Stimulated activated CD4-positive, alpha-beta T cell treated with anti-CD3 and anti-CD28 coated beads, TNF-alpha, amount 100 ng/mL, for 1 hour (primary cell): ENCODE measurements at regions not wholly inside any gene's neighbourhood (a gene's known extent, or its start where the extent isn't known, plus 50 kb on each side); places are given as distances from the start of the nearest gene placed in this dataset.

Experiments used
- DNase-seq, 3 donors: peaks; one replicate each; pipeline ENCODE4 v3.0.0-alpha.2; 2020; ENCODE audit warnings: low read depth in 3 of 3, low spot score in 1 of 3

- DNase-seq: no peak
Measured at GRCh38 chr2:220991972-220992371, 580.1 kb downstream of the EPHA4 start.

GRCh38 chr2:220994846-220995245, 577.3 kb downstream of the EPHA4 start:
- no peak for DNase-seq

GRCh38 chr2:220995581-220995980, 576.5 kb downstream of the EPHA4 start:
- DNase-seq: no peak

GRCh38 chr2:220998156-220998555, 573.9 kb downstream of the EPHA4 start:
- DNase-seq: no peak

- DNase-seq: no peak
Measured at GRCh38 chr2:220999356-220999755, 572.7 kb downstream of the EPHA4 start.

- DNase-seq: no peak
Measured at GRCh38 chr2:221001381-221001801, 570.7 kb downstream of the EPHA4 start.

- no peak for DNase-seq
Measured at GRCh38 chr2:221002101-221002685, 569.9 kb downstream of the EPHA4 start.

GRCh38 chr2:221005338-221005737, 566.8 kb downstream of the EPHA4 start:
- no peak for DNase-seq

- DNase-seq: no peak
Measured at GRCh38 chr2:221006084-221006483, 566.0 kb downstream of the EPHA4 start.

- no peak for DNase-seq
Measured at GRCh38 chr2:221016551-221016950, 555.6 kb downstream of the EPHA4 start.

- DNase-seq: no peak
Measured at GRCh38 chr2:221018262-221018661, 553.8 kb downstream of the EPHA4 start.

- no peak for DNase-seq
Measured at GRCh38 chr2:221019668-221020067, 552.4 kb downstream of the EPHA4 start.

- no peak for DNase-seq
Measured at GRCh38 chr2:221022554-221022953, 549.5 kb downstream of the EPHA4 start.

- no peak for DNase-seq
Measured at GRCh38 chr2:221025398-221025797, 546.7 kb downstream of the EPHA4 start.

- DNase-seq: no peak
Measured at GRCh38 chr2:221034026-221034701, 537.9 kb downstream of the EPHA4 start.

GRCh38 chr2:221034973-221035372, 537.1 kb downstream of the EPHA4 start:
- DNase-seq: no peak

GRCh38 chr2:221042926-221043325, 529.2 kb downstream of the EPHA4 start:
- no peak for DNase-seq

GRCh38 chr2:221044781-221045180, 527.3 kb downstream of the EPHA4 start:
- no peak for DNase-seq

- no peak for DNase-seq
Measured at GRCh38 chr2:221050020-221050795, 521.9 kb downstream of the EPHA4 start.

GRCh38 chr2:221051162-221051561, 520.9 kb downstream of the EPHA4 start:
- no peak for DNase-seq

- DNase-seq: no peak
Measured at GRCh38 chr2:221060376-221060775, 511.7 kb downstream of the EPHA4 start.

- no peak for DNase-seq
Measured at GRCh38 chr2:221063568-221063967, 508.5 kb downstream of the EPHA4 start.
